NOMO-1 treated with dmso at 0.1 percent for 144 hours (cell line): ENCODE measurements at regions not wholly inside any gene's neighbourhood (a gene's known extent, or its start where the extent isn't known, plus 50 kb on each side); places are given as distances from the start of the nearest gene placed in this dataset.
"Not testable (repeated sequence)": the region's sequence is repeated elsewhere in the genome, so short reads cannot be mapped to it uniquely, and the experiment has no call there.

Experiments
- DNase-seq: peaks from one replicate; lab custom pipeline; 2025; ENCODE audit not compliant: unreplicated experiment; lab: John Stamatoyannopoulos, UW

DNA sequence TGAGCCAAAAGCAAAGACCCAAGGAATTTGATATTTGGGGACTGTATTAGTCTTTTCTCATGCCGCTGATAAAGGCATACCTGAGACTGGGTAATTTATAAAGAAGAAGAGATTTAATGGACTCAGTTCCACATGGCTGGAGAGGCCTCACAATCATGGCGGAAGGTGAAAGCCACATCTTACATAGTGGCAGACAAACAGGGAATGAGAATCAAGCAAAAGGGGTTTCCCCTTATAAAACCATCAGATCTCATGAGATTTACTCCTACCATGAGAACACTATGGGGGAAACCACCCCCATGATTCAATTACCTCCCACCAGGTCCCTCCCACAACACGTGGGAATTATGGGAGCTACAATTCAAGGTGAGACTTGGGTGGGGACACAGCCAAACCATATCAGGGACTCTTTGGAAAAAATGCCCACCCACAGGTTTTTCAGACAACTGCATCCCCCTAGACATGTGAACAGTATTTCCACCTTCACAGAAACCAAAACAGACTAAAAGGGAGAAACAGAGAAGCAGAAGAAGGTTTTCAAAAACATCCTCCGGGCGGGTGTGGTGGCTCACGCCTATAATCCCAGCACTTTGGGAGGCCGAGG, 482.1 kb upstream of the PROK2 start:
- DNase-seq: not testable (repeated sequence)

DNA sequence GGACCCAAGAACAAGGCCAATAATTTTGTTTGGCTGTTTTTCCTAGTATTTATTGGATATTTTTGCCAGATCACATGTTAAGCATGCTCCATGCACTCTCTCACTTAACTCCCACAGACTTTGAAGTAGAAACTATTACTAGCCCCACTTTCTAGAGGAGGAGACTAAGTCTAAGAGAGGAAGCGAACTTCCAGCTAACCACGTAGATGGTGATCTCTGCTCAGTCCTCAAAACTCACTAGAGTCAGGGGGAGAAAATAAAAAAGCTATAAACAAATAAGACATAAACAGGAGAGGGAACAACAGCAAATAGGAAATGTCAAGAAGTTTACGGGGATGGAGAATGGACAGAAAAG, 481.0 kb upstream of the PROK2 start:
- no peak for DNase-seq

DNA sequence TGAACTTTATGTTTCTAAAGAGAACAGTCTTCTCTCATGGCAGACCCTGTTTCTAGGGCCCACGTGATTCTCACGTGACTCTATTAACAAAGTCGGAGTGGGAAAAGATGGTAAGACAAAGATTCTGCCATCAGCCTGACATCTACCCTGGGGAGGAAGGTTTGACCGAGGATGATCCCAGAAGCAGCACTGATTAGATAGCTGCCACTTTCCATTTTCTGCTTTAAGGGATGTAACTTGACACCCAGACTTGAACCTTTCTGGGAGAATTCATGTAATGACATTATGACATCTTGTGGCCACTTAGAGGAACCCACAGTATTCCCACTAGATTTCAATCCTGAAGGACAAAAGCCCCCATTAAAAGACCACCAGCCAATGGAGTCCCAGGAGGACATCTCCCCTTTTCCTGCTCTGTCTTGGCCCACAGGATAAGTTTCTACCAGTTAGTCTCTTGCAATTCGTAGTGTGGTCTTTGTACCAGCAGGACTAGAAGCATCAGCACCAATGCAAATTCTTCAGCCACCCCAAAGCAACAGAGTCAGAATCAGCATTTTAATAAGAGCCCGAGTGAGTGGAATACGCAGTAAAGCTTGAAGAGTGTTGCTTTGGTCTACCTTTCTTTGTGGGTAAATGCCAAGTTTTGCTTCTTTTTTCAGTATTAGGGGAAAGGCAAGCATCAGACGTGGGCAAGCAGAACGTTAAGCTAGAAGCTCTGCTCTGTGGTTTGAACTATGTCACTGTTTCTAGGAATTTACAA, 480.5 kb upstream of the PROK2 start:
- no peak for DNase-seq

DNA sequence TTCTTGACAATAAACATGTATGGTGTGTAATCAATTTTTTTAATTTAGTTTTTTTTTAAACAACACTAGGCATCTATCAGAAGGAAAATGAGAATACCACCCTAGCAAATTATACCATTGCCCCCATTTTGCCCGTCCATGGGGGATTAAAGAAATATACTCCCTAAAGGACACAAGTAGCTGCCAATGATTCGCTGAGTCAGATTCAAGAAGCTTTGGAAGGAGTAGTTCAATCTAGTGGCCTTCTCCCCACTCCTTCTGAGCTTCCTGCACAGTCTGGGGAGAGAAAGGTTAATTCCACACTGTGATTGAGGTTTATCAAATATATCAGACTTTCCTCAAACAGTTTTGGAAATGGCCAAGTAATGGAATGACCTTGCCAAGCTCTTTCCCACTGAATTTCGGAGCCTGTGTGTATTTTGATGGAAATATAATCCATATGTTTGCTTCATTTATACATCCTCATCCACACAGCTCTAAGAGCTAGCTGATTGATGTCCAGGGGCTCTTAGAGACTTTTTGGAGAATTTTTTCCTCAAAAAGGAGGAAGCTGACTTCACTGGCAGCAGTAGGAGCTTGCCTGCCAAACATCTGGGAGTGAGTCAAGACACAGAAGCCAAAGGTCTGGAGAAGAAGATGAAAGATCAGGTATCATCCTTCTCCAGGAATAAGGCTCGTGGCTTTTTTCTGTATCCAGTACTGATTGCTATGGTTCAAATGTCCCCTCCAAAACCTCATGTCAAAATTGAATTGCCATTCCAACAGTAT, 478.5 kb upstream of the PROK2 start:
- DNase-seq: no peak

DNA sequence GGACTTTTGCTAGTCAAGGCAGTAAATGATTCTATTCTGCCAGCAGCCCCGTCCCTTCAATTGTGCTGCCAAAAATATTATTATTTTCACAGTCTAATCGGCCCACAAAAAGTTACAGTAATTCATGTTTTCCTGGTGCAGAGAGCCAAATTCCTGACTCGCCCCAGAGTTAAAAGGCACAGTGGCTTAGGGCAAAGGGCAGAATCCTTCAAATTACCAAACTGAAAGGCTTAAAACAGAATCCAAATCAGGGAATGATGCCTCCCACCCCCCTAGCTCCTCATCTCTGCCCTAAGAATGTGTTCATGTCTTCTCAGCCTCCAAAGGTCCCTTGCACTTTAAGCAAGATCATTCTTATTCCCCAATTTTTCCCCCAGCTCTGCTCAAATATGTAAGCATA, 477.8 kb upstream of the PROK2 start:
- no peak for DNase-seq

DNA sequence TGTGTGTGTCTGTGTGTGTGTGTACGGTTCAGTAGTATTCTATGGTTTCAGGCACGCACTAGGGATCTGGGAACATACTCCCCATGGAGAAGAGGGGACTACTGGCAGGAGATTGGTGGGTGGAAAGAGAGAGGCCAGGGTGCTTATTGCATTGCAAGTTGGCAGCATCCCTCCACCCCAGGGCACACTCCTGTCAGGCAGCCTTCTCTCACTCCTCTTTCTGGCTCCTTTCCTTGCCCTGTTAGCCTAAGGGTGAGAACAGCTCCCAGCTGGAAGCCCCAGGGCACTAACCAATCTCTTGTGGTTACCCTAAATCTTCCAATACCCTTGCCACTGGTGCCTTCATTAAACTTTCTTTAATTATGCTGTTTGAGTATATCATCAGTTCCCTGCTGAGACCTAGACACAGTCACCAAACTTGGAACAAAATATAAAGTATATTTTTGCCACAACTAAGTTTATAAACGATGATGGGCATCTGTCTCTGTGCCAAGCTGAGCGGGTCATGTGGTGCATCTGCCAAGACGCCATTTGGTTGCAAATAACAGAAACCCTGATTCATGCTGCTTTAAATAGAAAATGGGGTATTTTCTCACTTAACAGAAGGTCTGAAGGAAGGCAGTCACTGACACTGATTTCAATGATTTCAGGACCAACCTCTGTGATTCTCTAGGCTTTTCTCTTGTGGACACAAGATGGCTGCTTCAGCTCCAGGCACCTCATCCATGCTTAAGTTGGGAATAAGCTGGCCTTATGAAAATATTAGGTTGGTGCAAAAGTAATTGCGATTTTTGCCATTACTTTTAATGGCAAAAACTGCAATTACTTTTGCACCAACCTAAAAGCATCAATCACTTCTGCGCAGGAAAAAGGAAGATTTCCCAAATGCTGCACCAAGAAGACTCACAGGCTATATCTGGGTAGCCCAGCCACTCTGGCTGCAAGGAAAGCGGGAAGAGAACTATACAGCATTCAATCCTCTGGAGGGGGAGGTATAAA, 476.9 kb upstream of the PROK2 start:
- DNase-seq: no peak

DNA sequence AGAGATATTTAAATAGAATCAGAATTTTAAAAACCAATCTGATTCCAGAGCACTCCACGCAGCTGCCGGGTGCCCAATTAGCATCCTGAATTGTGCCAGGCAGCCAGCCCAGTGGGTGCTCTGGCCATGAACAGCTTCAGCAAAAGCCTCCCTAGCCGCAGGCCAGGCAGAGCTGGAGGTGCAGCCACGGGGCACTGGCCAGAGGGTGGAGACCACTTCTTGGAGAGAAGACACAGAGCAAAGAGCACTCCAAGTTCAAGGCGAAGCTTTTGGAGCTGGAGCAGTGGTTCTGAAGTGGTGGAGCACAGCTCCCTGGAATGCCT, 475.6 kb upstream of the PROK2 start:
- no peak for DNase-seq

DNA sequence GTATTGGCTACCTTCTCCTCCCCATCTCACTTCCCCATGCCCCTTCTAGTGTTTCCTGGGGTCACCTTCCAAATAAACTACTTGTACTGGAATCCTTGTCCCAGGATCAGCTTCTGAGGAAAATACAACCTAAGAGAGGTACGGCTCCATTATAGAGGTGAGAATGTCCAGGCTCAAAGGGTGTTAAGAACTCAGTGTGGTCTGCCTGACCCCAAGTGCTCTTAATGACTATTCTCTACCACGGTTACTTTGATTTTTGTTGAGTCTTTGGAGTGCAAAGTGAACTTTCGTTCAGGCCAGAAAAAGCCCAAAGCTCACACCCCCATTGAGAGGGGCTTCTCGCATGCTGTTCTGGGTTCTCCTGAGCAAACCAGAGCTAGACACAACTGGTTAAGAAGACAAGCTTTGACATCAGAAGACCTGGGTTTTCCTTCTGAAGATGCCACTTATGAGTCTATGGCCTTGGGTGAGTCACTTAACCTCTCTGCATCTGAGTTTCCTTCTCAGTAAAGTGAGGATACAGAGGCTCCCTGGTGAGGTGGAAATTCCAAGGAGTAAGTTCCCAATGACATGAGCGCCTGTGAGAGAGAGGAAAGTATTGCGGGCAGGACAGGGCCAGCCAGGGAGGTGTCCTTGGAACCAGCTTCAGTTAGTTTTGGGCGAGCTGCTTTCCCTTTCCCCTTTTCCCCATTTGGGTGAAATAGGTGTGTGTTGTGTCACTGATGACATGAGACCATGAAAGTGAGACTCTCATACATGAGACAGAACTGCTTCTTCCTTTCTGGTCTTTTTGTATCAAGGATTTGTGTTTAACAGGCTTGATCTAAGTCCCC, 475.0 kb upstream of the PROK2 start:
- no peak for DNase-seq

DNA sequence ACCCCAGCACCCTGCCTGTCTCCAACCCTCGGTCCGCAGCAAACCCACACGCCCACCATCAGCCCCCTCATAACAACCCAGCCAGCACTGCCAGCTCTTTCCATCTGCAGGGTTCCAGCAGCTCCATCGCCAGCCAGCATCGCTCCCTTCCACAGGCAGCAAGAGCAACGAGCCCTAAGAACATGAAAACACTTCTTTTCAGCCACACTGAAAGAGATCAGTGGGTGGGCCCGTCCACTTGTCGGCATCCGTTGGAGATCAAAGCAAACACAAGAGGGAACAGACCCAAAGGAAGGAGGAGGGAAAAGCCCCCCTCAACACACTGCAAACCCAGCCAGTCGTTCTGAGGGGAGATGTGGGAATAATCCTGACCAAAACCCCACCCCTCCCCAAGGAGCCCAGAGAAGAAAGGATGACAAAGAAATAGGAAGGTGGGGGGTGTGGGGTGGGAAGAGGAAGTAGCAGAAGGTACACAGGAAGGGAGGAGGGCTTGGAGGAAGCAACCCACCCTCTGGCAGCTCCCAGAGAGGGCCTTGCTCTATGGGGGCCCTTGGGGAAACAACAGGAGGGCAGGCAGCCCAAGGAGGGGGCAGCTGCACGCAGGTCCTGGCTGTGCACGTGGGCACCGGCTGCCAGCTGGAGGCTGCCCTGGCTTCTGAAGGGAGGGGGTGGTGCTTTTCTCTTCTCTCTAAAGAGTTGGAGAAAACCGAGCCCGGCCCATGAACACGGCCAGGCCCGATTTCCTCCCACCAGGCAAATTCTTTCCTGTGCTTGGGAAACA, 473.6 kb upstream of the PROK2 start:
- no peak for DNase-seq

DNA sequence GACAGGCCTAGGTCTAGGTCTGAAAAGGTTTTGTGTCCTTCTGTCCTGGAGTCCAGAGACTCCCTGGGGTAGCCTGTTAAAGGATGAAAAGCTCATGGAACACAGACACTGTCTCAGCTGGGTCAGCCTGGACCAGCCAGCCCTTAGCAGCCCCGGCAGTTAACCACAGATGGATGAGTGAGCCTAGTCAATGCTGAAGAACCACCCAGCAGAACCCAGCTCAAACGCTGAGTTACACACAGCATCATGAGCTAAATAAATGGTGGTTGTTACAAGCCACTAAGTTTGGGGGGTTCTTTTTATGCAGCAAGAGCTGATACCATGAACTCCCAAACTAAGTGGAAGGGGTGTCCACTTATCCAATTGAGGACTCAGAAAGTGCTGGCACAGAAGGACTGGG, 472.8 kb upstream of the PROK2 start:
- no peak for DNase-seq

DNA sequence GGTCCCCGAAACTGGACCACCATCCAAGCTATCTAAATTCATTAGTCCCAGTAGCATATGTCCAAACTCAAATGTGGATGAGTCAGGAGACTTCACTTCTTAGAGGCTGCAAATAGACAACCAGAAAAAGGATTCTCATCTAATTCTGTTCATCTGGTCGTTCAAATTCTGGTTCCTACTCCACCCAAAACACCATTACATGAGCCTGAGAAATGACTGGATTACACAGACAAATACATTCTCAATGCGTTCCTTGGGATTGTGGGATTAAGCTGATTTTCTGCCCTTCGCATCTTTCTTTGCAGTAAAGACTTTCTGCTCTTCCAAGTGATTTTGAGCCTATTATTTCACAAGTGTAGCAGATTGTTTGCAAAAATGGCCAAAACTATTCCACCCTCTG, 472.3 kb upstream of the PROK2 start:
- DNase-seq: no peak

DNA sequence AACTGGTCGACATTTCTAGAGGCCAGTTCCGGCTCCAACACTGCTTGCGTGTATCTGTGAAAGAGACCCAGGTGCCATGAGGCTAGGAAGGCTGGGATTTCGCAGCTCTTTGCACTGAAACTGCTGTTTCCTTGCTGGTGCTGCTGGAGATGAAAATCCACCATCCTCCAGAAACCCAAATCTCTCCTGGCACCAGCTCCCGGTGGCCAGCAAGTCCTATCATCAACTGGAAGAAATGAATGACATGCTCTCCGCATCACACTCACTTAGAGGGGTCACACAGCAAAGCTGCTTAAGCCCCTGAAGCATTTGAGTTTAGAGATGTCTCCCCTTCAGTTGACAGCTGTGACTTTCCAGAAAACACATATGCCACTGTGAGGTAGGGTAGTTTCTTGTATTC, 471.8 kb upstream of the PROK2 start:
- no peak for DNase-seq

DNA sequence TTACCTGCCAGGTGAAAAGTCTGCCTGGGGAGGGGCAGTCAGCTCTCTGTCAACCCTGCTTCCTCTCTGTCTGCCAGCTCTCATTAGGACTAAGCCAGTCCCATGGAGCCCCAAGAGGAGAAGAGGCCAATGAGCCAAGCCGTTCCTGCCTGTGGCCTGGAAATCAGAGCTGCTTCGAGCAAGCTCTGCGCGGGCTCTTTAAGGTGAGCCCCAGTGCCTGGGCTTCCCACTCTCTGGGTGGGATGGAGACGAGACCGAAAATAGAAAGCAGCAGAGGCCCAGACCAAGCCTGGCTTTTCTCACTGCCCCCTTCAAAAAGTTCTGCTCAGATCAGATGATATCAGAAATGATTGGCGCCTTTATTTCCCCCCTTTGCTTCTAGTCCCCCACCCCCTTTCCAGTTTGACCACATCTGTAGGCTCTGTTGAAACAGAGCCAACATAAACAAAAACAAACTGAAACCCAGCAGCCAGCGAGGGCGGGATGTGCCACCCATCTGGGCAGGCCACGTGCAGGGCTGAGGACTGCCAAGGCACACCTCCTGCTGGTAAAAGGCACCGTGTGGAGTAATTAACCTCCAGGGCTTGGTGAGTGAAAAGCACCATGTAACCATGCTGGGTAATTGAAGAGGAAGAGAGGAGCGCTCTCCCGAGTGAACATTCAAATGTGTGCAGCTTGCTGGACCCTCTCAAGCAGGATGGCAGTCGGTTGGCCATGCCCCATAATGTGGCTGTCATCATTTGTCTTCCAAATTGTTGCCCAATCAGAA, 471.0 kb upstream of the PROK2 start:
- no peak for DNase-seq

DNA sequence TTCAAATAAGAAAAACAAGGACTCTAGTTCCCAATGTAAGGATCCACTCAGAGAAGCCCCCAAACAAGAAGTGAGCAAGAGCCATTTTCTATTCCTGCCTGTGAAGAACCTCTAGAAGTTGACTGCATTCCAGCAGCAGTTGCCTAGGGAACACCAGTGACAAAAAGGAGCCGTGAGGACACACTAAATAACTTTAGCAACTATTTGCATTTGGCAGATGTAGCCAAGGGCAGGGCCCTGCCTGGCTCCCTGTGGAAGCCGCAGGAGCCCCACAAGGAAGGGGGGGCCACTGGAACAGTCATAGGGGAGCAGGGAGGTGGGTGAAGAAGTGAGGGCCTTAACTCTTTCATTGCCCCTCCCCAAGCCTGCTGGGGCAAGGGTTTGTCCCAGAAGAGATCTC, 470.2 kb upstream of the PROK2 start:
- no peak for DNase-seq

DNA sequence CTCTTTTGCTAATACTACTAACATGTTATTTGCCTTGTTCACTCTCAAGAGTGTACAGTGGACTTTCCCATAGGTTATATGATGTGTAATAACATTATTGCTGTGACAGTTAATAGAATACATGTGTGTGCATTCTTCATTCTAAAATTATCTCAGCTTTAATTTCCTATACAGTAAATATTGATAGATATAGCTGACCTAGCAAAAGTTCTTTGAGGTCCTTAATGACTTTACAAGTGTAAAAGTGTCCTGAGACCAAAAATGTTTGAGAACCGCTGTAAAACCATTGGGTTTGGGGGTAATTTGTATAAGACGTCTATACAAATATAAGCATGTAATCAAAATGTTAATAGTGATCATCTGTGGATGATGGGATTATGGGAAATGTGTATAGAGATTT, 469.5 kb upstream of the PROK2 start:
- no peak for DNase-seq

DNA sequence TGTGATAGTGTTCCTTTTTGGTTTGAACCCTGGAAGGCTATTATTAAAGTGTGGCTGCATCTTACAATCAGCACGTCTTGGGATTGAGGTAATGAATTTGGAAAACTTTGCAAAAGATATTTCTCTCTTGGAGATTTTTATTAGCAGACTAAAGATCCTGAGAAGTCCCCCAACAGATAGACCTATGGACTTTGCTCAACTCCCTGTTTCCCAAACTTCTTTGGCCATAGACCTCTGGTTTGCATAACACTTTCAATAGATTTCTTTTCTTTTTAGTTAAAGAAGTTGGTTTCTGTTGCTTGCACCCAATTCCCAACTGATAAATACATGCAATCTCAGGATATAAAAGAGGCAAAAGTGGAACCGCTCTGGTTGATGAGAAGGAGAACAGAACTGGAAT, 465.8 kb upstream of the PROK2 start:
- DNase-seq: no peak

DNA sequence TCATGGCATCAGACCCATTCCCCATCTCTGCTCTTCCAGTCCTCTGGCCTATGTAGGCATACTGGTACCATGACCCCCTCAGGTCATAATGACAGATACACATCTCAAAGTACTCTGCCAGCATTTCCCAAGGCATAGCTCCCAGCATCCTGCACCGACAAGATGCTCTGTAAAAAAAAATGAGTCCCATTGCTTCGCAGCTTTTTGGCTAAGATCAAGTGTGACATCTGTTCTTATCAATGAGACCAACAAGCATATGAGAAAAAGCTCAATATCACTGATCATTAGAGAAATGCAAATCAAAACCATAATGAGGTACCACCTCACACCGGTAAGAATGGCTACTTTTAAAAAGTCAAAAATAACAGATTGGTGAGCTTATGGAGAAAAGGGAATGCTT, 463.9 kb upstream of the PROK2 start:
- DNase-seq: no peak

DNA sequence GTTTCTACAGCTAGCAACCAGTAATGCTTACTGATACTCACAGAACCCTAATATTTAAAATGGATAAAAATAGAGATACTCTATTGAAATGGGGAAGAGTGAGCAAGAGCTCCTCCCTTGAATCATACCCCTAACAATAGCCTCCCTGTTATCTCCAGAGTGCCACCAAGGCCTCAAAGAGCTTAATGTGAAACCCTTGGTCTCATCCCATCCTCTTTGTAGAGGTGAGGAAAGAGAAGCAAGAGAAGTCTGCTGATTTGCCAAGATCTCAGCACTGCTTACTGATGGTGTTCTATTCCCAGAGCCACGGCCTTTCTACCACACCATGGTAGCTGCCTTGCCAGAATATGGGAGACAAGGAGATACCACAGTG, 463.4 kb upstream of the PROK2 start:
- DNase-seq: no peak
